Testis (tissue), 2 donors: ENCODE measurements at regions not wholly inside any gene's neighbourhood (a gene's known extent, or its start where the extent isn't known, plus 50 kb on each side); places are given as distances from the start of the nearest gene placed in this dataset.

Experiments
- POLR2A ChIP-seq: fragments of 450-650 bp; IDR thresholded peaks from one replicate; pipeline ENCODE4 v1.6.1; 2017; ENCODE audit warnings: antibody characterized with exemption, mild to moderate bottlenecking, moderate library complexity
- TF ChIP-seq, protein P1 (sequence below), 3 experiments: fragments of 450-650 bp in 2 of 3; fragments of 200-600 bp in 1 of 3; sonication (generic) in 1 of 3; IDR thresholded peaks; one replicate each; pipeline ENCODE4 v1.5.1; 2016 to 2019; ENCODE audit warnings: antibody characterized with exemption in 3 of 3, mild to moderate bottlenecking in 2 of 3, moderate library complexity in 1 of 3

GRCh38 chr19:30881930-30882329 is 467.3 kb downstream of the TSHZ3 start:
- TF ChIP-seq, protein P1, sequence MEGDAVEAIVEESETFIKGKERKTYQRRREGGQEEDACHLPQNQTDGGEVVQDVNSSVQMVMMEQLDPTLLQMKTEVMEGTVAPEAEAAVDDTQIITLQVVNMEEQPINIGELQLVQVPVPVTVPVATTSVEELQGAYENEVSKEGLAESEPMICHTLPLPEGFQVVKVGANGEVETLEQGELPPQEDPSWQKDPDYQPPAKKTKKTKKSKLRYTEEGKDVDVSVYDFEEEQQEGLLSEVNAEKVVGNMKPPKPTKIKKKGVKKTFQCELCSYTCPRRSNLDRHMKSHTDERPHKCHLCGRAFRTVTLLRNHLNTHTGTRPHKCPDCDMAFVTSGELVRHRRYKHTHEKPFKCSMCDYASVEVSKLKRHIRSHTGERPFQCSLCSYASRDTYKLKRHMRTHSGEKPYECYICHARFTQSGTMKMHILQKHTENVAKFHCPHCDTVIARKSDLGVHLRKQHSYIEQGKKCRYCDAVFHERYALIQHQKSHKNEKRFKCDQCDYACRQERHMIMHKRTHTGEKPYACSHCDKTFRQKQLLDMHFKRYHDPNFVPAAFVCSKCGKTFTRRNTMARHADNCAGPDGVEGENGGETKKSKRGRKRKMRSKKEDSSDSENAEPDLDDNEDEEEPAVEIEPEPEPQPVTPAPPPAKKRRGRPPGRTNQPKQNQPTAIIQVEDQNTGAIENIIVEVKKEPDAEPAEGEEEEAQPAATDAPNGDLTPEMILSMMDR (IDR thresholded peaks at IDR 0.05), result no peak
- no peak for TF ChIP-seq POLR2A
